Activated CD8-positive, alpha-beta memory T cell treated with anti-CD3 and anti-CD28 coated beads, Interleukin-2, amount 50 U/mL, for 24 hours (primary cell): ENCODE measurements at regions not wholly inside any gene's neighbourhood (a gene's known extent, or its start where the extent isn't known, plus 50 kb on each side); places are given as distances from the start of the nearest gene placed in this dataset.
"Not testable (repeated sequence)": the region's sequence is repeated elsewhere in the genome, so short reads cannot be mapped to it uniquely, and the experiment has no call there.

Experiments used
- DNase-seq: peaks from one replicate; pipeline ENCODE4 v3.0.0-alpha.2; 2020; ENCODE audit errors: extremely low read depth

DNA sequence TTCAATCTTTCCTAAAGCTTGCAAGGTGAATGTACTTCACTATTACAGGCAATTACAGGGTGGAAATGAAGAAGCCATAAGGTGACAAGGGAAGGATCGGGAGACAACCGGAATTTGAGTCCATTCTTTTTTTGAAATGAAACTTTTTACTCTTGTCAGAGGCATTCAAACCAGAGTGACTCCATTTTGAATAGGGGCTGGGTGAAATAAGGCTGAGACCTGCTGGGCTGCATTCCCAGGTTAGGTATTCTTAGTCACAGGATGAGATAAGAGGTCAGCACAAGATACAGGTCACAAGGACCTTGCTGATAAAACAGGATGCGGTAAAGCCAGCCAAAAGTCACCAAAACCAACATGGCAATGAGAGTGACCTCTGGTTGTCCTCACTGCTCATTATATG is 363.3 kb downstream of the TYW1 start:
- DNase-seq: no peak

DNA sequence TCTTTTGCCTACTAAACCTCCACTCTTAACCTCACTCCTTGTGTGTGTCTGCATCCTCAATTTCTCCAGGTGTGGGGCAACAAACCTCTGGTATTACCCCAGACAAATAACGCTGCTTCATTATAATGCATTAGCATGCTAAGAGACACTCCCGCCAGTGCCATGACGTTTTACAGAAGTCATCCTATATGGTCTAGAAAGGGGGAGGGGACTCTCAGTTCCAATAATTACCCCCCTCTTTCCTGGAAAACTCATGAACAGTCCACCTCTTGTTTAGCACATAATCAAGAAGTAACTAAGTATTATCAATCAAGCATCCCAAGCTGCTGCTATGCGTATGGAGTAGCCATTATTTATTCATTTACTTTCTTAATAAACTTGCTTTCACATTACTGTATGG is 364.5 kb downstream of the TYW1 start:
- no peak for DNase-seq

DNA sequence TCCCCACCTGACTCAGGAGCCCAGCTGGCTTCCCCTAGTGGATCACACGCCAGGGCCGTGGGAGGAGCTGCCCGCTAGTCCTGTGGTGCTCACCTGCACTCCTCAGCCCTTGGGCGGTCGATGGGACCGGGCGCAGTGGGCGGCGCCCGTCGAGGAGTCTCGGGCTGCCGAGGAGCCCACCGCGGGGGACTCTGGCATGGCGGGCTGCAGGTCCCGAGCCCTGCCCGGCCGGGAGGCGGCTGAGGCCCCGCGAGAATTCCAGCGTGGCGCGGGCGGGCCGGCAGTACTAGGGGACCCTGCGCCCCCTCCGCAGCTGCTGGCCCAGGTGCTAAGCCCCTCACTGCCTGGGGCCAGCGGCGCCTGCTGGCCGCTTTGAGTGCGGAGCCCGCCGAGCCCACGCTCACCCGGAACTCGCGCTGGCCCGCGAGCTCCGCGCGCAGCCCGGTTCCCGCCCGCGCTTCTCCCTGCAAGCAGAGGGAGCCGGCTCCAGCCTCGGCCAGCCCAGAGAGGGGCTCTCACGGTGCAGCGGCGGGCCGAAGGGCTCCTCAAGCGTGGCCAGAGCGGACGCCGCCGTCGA is 367.9 kb downstream of the TYW1 start:
- DNase-seq: no peak

DNA sequence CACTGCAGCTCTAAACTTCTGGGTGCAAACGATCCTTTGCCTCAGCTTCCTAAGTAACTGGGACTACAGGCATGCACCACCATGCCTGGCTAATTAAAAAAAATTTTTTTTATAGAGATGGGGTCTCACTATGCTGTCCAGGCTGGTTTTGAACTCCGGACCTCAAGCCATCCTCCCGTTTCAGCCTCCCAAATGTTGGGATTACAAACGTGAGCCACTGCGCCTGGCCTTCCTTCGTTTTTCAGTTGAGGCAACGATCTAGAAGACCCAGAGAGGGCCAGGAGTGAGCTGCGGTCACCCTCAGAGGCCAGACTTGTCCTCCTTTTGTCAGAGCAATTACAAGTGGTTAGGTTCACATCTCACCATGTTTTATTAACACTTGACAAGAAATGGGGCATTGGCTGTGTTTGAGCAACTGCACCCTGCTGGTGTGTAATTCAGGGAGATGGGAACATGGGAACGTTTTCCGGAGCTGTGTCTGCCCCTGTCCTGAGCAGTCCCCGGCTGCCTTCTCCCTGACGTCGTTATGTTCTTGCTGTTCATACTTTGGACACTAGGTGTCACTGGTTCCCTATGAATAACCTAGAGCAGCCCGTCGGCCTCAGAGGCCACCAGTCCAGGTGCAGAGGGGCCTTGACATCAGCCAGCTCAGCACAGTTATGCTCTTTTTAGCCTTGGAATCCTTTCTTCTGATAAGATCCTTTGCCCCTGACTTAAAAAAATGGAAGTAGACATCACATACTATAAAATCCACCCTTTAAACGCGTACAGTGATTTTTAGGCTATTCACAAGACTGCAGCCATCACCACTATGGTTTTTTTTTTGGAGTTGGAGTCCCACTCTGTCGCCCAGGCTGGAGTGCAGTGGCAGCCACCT is 375.0 kb downstream of the TYW1 start:
- peak; percentile 5 for DNase-seq

DNA sequence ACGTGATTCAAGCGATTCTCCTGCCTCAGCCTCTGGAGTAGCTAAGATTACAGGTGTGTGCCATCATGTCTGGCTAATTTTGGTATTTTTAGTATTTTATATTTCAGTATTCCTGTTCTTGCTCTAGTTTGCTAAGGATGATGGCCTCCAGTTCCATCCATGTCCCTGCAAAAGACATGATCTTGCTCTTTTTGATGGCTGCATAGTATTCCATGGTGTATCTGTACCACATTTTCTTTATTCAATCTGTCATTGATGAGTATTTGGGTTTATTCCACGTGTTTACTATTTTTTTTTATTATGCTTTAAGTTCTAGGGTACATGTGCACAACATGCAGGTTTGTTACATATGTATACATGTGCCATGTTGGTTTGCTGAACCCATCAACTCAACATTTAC is 376.8 kb downstream of the TYW1 start:
- not testable (repeated sequence) for DNase-seq

DNA sequence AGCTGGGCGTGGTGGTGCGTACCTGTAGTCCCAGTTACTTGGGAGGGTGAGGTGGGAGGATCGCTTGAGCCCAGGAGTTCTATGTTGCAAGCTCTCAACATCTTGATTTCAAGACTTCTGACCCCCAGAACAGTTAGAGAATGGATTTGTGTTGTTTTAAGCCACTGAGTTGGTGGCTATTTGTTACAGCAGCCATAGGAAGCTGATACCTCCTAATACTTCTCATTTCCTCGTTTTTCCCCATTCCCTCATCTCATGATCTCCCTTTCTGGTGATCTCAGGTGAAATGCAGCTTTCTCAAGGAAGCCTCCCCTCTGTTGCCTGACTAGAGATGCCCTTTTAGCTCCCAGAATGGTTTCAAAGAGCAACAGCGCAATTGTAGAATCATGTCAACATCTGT is 378.8 kb downstream of the TYW1 start:
- DNase-seq: no peak

DNA sequence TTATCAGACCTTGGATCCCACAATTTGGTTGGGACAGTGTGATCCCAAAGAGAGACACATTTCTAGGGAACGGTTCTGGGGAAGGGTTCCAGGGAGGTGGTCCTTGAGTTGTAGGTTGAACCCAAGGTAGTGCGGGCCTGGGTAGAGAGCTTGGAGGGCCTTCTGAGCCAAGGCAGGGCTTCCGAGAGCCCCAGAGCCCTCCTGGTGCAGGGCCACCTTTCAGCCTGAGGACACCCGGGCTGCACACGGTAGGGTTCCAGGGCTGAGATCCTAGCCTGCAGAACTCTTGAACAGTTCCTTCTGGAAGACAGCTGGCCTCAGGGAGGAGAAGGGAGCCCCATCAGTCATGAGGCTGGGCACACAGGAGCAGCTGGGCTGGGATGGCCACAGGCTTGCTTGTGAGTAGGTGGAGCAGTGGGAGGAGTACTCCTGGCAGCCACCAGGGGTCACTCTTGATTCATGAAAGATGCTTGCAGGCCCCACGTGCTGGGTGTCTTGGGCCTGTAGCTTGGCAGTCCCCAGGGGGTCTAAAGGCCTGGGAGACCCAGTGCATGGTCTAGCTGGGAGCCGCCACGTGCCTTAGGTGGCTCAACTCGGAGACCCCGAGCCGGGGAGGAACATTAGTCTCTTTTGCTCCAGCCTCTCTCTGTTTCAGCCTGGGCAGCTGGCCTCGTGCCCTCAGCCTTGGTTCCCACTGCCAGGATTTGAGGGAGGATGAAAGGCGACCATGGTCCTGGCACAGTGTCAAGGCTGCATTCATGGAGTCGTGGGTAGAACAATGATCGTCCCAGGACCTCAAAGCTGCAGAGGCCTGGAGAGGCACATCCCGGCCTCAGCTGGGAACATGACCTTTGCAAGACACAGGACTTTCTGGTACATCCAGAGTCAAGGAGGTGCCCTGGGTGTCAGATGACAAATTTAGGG is 381.6 kb downstream of the TYW1 start:
- DNase-seq: no peak

DNA sequence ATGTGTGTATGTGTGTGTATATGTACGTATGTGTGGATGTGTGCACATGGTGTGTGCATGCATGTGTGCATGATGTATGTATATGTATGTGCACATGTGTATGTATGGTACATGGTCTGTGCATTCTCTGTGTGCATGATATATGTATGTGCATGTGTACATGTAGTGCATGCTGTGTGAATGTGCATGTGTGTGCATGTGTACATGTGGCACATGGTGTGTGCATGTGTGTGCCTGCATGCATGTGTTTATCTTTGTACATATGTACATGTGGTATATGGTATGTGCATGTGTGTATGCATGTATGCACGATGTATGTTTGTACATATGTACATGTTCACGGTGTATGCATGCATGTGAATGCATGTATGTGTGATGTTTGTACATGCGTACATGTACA is 383.7 kb downstream of the TYW1 start:
- DNase-seq: no peak

DNA sequence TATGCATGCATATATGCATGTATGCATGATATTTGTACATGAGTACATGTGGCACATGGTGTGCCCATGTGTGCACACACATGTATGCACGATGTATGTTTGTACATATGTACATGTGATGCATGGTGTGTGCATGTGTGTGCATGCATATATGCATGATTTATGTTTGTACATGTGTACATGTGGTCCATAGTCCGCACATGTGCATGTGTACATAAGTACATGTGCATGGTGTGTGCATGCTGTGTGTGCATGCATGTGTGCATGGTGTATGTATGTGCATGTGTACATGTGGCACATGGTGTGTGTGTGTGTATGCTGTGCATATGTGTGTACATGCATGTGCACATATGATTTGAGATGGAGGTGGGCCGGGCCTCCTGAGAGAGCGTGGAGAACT is 384.2 kb downstream of the TYW1 start:
- no peak for DNase-seq

DNA sequence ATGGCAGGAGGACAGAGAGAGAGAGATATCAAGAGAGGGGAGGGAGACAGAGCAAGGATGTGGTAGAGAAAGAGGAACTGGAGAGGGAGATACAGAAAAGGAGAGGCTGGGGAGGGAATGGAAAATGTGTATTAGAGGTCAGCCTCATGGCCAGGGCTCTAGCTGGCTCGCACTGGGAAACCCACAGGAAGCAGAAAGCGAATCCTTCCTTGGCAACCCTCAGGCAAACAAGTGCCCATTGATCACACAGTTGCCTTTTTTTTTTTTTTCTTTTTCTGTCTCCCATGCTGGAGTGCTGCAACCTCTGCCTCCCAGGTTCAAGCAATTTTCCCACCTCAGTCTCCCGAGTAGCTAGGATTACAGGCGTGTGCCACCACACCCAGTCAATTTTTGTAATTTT is 391.2 kb downstream of the TYW1 start:
- DNase-seq: no peak

DNA sequence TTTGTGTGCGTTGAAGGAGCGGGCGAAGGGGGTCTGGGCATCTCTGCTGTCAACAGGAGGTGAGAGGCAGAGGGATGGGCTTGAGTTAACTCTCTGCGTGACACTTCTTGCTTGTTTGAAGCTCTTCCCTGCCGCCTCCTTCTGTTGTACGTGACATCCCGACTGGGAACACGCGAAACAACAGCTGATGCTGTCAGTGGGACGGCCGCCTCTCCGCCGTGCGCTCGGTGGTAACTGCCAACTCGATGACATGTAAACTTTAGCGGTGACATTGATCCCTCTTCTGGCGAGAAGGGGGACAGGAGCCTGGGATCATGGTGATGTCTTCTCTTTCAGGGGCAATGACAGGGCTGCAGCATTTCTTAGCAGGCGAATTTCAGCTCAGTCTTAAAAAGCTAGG is 394.5 kb downstream of the TYW1 start:
- no peak for DNase-seq

DNA sequence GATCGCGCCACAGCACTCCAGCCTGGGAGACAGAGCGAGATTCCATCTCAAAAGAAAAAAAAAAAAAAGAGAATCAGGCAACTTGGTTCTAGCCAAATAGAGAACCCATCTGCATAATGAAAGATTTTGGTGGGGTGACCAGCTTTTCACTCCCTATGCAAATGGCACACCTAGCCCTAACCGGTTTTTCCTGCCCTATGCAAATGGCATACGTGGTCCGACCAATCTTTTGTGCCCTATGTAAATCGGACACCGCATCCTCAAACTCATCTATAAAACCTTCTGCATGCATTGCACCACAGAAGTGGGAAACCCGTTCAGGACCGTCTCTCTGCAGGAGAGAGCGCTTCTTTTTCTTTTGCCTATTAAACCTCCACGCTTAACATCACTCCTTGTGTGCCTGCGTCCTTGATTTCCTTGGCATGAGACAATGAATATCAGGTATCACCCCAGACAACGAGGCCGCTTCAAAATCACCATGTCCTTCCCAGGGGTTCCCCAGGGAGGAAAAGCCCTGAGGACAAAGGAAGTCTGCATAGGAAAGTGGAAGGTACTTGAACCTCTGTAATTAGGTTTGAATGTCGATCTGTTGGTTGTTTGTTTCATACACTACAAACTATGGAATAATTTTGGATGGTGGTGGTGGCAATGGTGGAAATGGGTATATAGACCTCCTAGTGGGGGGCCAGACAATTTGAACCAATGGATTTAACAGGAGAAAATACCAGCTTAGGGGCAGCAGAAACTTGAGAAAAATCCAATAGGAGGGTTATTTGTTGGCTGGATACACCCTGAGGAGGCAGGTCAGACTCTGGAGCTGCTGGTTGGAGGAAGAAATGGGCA is 396.2 kb downstream of the TYW1 start:
- no peak for DNase-seq

DNA sequence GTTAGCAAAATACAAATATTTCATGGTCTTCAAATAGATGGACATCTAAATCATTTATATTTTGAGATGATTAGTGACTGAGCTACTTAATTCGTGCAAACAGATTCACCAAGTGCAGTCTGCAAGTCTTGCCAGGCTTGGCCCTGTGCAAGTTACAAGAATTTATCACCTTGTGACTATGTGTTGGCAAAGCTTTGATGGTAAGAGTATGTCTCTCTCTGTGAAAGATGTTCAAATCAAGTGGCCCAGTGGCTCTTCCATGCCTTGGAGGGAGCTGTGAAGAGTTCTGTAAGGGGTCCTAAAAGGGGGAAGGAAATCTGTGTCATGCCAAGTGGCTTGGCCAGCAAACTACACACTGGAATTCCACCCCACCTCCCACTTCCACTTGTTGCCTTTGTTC is 397.3 kb downstream of the TYW1 start:
- no peak for DNase-seq

DNA sequence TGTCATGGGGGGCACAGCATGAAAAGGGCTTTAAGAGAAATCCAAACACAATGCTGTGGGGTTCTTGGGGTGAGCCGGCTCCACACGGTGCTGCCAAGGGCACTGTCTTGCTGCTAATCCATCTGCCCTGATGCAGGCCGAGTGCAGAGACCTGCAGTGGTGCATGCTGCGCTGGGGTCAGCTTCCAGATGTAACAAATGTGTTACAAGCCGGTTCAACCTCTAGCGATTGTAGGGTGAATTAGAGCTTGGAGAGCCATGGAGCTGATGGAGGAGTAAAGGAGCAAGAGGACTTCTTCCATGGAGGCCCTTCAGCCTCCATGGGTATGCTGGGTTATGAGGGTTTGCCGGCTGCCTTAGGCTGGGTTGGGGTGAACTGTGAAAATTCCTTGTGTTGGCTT is 402.3 kb downstream of the TYW1 start:
- no peak for DNase-seq

DNA sequence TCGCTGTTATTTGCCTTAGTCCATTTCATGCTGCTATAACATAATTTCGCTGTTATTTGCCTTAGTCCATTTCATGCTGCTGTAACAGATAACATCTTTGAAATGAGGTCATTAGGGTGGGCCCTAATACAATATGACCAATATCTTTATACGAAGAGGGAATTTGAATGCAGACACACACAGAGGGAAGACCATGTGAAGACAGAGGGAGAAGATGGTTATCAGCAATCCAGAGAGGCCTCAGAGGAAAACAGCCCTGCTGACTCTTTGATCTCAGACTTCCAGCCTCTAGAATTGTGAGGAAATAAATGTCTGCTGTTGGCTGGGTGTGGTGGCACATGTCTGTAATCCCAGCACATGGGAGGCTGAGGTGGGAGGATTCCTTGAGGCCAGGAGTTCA is 404.9 kb downstream of the TYW1 start:
- no peak for DNase-seq

DNA sequence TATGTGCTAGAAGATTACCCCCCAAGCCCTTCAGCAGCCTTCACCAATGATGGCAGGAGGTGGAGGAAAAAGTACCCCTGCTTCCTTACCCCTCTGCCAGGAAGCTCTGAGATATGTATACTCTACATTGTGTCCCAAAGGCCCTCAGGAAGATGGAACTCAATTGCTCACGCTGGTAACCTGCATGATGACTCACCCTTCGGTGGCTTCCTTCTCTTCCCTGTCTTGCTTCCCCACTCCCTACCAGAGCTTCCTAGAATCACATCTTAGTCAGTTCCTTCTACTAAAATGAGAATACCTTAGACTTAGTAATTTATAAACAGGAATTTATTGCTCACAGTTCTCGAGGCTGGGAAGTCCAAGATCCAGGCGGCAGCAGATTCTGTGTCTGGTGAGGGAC is 405.6 kb downstream of the TYW1 start:
- DNase-seq: no peak

DNA sequence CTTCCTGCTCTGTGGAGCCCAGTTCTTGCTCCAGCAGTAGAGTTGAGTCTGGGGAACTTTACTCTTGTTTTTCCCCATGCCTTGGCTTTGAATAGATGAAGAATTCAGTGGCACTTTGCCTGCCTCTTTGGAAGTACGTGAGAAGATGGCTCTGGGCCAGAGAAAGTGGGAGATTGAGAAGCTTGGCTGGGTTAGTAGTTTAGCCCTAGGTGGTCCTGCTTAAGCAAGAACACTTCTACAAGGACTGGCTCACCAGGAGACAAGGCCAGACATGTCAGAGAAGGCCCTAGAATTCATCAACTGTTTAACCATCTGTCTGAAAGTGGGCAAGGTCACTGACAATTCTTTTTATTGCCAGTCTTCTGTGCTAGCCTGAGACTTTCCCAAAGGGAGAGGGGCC is 410.3 kb downstream of the TYW1 start:
- DNase-seq: no peak

DNA sequence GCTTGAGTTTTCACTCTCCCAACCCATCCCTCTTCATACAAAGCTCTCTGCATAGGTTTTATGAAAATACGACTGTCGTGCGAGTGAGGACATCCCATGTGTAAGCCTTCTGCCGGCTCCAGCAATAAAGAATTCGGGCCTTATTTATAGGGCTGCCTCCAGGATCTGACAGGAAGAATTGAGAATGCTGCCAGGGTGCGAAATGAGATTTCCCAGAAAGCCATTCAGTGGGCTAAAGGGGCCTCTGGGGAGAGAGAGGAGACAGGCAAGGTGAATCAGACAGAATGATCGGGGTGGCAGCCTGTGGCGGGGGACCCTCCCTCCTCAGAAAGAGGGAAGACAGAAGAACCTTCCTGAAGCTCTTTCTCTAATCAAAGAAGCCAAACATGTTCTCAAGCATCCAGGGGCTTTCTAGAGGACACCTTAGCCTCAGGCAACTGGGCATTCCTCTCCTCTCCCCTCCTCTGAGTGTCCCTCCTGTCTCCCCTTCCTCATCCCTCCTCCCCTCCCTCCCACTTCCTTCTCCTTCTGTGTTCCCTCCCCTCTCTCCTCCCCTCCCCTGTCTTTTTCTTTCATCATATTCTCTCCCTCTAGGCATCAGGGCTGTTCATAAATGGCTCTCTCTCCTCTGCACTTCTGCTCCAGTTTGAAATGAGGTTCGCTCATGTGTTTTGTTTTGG is 410.9 kb downstream of the TYW1 start:
- DNase-seq: no peak

DNA sequence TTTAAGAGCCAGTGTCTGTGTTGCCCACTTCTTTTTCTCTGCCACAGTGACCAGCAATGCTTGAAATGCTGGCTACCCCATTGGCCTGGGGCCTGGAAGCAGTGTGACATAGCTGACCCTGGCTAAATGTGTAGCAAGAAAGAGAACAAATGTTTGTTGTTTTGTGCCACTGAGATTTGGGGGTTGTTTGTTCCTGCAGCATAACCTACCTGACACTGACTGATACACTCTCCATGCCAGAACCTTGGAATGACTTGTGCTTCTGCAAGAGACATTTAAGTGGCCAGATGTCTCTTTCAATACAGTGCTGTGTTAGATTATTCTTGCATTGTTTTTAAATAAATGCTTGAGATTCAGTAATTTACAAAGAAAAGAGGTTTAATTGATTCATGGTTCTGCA is 411.5 kb downstream of the TYW1 start:
- no peak for DNase-seq

DNA sequence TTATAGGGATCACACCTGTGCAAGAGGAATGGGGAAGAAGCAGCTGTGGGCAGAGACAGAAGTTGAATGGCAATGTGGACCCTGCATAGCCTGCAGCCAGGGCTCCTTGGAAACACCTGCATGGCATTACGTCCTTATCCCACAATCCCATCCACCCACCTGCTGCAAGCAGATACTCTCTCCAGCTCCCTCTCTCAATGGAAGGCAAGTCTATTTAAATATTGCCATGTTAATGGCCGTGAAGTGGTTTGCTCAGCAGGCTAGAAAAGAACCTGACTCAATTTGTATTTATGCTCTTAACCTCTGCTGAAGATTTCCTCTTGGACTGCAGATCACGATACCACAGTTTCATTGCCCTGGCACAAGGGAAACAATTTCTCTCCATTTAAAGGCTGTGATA is 417.0 kb downstream of the TYW1 start:
- no peak for DNase-seq

DNA sequence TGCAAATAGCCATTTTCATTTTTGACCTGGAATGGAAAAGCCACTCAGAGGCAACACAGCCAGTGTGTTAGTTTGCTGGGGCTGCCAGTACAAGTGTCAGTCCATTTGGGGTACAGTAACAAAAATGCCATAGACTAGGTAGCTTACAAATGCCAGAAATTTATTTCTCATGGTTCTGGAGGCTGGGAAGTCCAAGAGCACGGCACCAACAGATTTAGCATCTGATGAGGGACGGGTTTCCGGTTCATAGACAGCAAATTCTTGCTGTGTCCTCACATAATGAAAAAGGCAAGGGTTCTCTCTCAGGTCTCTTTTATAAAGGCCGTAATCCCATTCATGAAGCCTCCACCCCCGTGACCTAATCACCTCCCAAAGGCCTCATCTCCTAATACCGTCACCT is 418.2 kb downstream of the TYW1 start:
- no peak for DNase-seq
